GM12872 (cell line): ENCODE measurements at regions not wholly inside any gene's neighbourhood (a gene's known extent, or its start where the extent isn't known, plus 50 kb on each side); places are given as distances from the start of the nearest gene placed in this dataset.

Experiments
- TF ChIP-seq, protein P1 (sequence below): IDR thresholded peaks from 3 replicates; pipeline ENCODE4 v1.5.1; 2011; ENCODE audit warnings: low read depth, mild to moderate bottlenecking, low read length, moderate library complexity; ENCODE audit not compliant: insufficient read depth

DNA sequence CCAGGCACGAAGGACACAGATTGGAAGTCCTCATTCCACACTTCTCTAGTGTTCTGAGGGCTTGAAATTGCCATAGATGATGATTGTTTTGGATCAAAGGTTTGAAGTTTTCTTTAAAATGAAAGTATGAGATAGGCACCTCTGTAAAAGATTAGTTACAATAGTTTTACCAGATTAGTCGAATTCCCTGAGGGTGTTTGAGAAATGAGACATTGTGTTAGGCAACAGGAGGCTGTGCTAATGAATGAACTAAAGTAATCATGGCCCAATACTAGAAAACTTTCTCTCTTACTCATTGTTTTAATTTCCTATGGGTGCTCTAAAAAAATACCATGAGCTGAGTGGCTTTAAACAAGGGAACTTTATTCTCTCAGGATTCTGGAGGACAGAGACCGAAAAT lies 421.7 kb downstream of the RNF144A start:
- TF ChIP-seq, protein P1, sequence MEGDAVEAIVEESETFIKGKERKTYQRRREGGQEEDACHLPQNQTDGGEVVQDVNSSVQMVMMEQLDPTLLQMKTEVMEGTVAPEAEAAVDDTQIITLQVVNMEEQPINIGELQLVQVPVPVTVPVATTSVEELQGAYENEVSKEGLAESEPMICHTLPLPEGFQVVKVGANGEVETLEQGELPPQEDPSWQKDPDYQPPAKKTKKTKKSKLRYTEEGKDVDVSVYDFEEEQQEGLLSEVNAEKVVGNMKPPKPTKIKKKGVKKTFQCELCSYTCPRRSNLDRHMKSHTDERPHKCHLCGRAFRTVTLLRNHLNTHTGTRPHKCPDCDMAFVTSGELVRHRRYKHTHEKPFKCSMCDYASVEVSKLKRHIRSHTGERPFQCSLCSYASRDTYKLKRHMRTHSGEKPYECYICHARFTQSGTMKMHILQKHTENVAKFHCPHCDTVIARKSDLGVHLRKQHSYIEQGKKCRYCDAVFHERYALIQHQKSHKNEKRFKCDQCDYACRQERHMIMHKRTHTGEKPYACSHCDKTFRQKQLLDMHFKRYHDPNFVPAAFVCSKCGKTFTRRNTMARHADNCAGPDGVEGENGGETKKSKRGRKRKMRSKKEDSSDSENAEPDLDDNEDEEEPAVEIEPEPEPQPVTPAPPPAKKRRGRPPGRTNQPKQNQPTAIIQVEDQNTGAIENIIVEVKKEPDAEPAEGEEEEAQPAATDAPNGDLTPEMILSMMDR = no peak

DNA sequence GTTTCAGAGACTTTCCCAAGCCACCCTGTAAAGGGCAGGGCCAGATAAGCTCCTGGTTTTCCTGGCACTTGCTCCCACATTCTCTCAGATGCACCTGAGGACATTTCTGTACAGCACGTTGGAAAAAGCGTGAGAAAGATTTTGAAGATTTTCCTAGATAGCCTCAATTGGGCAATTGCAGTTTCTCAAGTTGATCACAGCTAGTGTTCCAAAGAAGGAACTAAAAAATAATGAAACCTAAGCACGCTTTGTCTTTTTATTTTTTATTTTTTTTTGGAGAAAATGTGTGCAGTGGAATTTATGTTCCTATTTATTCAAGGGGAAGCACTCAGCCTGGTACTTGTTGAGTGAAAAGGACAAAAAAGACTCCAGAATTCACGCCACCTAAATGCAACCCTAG lies 429.1 kb downstream of the RNF144A start:
- TF ChIP-seq, protein P1 = no peak

DNA sequence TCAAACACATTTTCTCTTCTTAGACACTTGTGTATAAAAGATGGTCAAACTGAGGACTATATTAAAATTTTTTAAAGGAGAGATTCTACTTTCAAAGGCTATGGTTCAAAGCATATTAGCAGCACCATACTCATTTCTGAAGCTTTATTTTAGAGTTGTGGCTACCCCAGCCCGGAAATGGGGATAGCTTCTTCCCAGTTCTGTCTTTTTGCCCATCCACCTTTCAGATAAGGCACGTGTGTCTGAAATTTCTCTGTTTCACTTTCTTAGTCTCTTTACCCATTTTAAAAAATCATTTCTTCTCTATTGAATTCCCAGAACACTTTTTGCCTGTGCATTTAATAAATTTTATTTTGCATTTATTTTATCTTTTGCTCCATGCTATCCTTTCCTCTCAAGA lies 431.5 kb downstream of the RNF144A start:
- TF ChIP-seq, protein P1 = no peak

DNA sequence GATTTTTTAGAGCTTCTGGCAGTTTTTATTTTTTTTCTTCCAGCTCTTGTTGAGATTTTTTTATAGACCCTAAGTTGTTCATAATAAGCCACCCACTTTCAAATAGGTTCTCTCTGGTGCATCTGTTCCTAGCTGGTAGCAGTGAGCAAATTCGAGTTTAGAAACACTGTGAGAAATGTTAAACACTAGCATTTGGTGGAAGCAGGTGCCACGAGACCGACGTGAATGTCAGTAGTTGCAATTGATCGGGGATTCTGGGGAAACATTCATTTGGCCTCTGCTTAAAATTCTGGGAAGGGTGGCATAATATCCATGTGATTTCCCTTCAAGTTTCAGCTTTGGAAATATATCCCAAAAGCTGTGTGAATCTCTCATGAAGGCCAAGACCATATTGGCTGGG lies 435.0 kb downstream of the RNF144A start:
- TF ChIP-seq, protein P1 = no peak

DNA sequence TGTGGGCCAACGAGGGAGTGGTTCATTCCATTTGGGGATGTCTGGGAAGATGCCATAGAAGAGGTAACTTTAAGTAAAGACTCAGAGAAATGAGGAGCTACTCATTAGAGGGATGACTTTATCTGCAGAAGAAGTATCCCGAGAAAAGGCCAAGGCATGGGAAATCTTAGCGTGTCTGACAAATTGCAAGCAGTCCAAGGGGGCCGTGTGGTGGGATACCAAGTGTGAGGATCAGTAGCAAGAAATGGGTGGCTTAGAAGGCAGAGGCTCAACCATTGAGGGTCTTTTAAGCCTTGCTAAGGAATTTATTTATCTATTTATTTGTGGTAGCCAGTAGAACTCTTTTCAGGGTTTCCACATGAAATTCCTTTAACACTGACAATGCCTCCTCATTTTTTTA lies 436.4 kb downstream of the RNF144A start:
- TF ChIP-seq, protein P1 = no peak

DNA sequence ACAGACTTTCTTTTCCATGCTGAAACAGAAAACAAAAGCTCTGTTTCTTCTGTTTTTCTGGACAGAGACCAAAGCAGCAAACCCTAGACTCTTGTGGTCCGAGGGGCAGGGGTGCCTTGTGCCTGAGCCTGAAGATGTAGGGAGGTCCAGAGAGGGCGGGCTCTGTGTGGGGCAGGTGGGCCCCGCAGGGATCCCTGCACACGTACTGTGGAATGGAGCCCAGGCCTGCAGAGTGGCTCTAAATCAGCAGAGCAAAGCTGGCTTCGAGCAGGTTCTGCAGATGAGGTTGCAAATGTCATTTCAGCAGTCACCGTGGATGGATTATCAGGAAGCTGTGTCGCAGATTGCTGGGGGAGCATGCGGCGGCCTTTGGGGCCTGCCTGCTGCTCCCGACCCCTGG lies 438.6 kb downstream of the RNF144A start:
- TF ChIP-seq, protein P1 = no peak

DNA sequence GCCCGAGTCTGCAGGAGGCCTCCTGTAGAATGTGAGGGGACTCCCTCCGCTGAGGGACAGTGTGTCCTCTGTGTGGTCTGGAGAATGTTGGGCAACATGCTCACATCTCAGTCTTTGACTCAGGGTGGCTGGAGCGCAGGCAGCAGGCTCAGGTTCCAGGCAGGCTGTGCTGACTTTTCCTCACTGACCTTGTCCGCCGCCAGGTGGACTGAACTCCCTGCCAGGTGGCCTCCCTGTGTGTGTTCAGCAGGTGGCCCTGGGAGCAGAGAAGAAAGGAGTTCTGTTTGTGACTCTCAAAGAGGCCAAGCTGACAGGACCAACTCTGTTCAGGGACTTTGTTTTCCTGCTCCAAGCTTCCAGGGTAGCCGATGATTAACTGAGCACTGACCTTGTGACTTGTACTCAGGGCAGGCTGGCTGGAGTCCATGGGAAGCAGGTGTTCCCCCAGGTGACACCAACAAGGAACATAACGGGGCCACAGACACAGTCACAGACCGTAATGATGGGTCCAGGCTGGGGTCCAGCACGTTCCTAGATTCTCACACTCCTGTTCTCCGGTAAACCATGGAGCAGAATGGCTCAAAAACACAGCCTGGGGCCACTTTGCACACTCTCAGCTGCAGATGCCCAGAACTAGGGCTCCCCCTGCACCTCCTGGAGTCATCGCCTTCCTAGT lies 439.8 kb downstream of the RNF144A start:
- TF ChIP-seq, protein P1 = no peak
